ENCODE measurements at regions not wholly inside any gene's neighbourhood (a gene's known extent, or its start where the extent isn't known, plus 50 kb on each side); places are given as distances from the start of the nearest gene placed in this dataset.

DNA sequence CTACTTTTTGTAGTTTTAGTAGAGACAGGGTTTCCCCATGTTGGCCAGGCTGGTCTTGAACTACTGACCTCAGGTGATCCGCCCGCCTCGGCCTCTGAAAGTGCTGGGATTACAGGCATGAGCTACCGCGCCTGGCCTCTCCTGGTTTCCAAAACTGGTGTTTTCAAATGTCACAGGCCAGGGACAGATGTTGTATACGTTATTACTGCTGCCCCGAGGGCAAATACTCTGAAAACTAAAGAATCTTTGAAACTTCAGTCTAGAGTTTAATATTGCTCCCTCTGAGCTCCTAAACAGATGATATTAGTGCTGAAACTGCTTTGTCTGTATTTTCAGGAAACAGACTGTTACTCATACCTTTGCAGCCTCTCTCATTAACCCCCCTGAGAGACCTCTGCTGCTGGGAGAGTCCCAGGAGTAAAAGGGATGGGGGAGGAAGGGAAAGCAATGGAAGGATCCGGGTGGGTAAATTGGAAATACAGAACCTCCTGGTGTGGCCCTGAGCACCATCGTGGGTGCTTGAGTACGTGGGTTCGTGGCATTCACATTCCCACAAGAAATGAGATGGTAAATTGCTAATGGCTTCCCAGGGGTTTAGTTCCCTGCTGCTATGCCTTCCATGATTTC lies 96.3 kb upstream of the IGF1R start:
- no peak for TF ChIP-seq OSR1 (CRISPR knock-in tag; IDR thresholded peaks at IDR 0.05)
- no peak for TF ChIP-seq TCF4 (CRISPR knock-in tag; IDR thresholded peaks at IDR 0.05; ENCODE audit: borderline replicate concordance)
- no peak for TF ChIP-seq BACH2 (CRISPR knock-in tag; IDR thresholded peaks at IDR 0.05; ENCODE audit: borderline replicate concordance)
- TF ChIP-seq TOX (CRISPR knock-in tag; IDR thresholded peaks at IDR 0.05; ENCODE audit: borderline replicate concordance): no peak
- TF ChIP-seq ZNF8 (CRISPR knock-in tag; IDR thresholded peaks at IDR 0.05): no peak
- TF ChIP-seq, protein P1, sequence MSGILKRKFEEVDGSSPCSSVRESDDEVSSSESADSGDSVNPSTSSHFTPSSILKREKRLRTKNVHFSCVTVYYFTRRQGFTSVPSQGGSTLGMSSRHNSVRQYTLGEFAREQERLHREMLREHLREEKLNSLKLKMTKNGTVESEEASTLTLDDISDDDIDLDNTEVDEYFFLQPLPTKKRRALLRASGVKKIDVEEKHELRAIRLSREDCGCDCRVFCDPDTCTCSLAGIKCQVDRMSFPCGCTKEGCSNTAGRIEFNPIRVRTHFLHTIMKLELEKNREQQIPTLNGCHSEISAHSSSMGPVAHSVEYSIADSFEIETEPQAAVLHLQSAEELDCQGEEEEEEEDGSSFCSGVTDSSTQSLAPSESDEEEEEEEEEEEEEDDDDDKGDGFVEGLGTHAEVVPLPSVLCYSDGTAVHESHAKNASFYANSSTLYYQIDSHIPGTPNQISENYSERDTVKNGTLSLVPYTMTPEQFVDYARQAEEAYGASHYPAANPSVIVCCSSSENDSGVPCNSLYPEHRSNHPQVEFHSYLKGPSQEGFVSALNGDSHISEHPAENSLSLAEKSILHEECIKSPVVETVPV (CRISPR knock-in tag; IDR thresholded peaks at IDR 0.05): no peak
- no peak for TF ChIP-seq ZC3H10 (CRISPR knock-in tag; IDR thresholded peaks at IDR 0.05)
- ATAC-seq: no peak

DNA sequence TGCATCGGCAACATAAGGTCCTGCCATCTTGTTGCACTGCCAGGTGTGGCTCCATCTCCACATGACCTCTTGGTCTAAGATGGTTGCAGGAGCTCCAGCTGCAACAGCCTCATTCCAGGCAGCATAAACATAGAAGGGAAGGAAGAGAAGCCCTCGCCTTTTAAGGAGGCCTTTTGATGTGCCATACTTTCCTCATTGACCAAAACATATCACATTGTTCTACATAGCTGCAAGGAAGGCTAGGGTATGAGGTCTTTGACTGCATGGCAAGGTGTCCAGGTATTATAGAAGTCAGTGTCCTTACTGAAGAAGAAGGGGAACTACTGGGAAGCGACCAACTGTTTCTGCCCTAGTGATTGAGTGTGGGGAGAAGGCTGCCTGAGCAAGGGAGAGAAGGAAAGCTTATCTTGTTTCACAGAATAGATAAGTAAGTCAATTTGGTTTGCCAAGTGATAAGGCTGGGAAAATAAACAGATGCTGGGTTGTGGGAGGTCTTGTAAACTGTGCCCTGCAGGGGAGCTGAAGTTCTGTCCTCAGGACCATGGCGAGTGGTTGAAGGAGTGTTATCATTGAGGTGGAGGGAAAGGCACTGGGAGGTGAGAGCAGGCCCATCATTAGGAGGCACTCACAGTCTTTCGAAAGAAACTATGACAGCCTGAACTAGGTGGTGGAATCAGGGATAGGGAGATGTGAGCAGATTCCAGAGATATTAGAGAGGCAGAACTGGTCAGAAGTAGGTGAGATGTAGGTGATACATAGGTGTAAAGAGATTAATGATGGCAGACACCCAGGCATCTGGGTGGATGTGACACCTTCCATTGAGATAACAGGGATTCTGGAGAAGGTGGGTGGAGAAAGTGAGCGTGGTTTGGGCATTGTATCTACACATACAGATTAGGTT lies 93.8 kb upstream of the IGF1R start:
- no peak for TF ChIP-seq SNAI2 (CRISPR knock-in tag; IDR thresholded peaks at IDR 0.05)
- no peak for TF ChIP-seq TCF4 (CRISPR knock-in tag; IDR thresholded peaks at IDR 0.05; ENCODE audit: borderline replicate concordance)
- TF ChIP-seq ZNF70 (CRISPR knock-in tag; IDR thresholded peaks at IDR 0.05): no peak
- TF ChIP-seq, protein P2, sequence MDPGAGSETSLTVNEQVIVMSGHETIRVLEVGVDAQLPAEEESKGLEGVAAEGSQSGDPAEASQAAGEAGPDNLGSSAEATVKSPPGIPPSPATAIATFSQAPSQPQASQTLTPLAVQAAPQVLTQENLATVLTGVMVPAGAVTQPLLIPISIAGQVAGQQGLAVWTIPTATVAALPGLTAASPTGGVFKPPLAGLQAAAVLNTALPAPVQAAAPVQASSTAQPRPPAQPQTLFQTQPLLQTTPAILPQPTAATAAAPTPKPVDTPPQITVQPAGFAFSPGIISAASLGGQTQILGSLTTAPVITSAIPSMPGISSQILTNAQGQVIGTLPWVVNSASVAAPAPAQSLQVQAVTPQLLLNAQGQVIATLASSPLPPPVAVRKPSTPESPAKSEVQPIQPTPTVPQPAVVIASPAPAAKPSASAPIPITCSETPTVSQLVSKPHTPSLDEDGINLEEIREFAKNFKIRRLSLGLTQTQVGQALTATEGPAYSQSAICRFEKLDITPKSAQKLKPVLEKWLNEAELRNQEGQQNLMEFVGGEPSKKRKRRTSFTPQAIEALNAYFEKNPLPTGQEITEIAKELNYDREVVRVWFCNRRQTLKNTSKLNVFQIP (CRISPR knock-in tag; IDR thresholded peaks at IDR 0.05; ENCODE audit: borderline replicate concordance, low read depth): no peak
- no peak for TF ChIP-seq GLIS3 (CRISPR knock-in tag; IDR thresholded peaks at IDR 0.05)
- TF ChIP-seq BACH2 (CRISPR knock-in tag; IDR thresholded peaks at IDR 0.05; ENCODE audit: borderline replicate concordance): no peak
- TF ChIP-seq OSR1 (CRISPR knock-in tag; IDR thresholded peaks at IDR 0.05): no peak
- no peak for TF ChIP-seq ZFP3 (CRISPR knock-in tag; IDR thresholded peaks at IDR 0.05)
- TF ChIP-seq ZFP30 (CRISPR knock-in tag; IDR thresholded peaks at IDR 0.05): no peak
- TF ChIP-seq TOX (CRISPR knock-in tag; IDR thresholded peaks at IDR 0.05; ENCODE audit: borderline replicate concordance): no peak
- no peak for ATAC-seq

DNA sequence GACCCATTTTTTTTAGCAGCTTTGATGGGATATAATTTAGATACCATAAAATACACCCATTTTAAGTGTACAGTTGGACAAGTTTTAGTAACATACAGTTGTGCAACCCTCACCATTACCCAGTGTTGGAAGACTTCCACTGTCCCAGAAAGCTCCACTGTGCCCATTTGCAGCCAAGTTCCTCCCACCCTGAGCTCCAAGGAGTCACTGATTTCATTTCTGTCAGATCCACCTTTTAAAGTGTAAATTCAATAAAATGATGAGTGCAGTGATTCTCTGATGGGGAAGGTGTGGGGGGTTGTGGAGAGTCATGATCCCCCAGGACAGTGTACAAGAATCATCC lies 93.2 kb upstream of the IGF1R start:
- TF ChIP-seq TOX (CRISPR knock-in tag; IDR thresholded peaks at IDR 0.05; ENCODE audit: borderline replicate concordance) (no peak), PPARA (CRISPR knock-in tag; IDR thresholded peaks at IDR 0.05; ENCODE audit: borderline replicate concordance) (no peak), ZFP3 (CRISPR knock-in tag; IDR thresholded peaks at IDR 0.05) (no peak), ESRRG (CRISPR knock-in tag; IDR thresholded peaks at IDR 0.05) (no peak), RARB (CRISPR knock-in tag; IDR thresholded peaks at IDR 0.05) (no peak), SNAI2 (CRISPR knock-in tag; IDR thresholded peaks at IDR 0.05) (no peak), CSDC2 (CRISPR knock-in tag; IDR thresholded peaks at IDR 0.05) (no peak), ZFP30 (CRISPR knock-in tag; IDR thresholded peaks at IDR 0.05) (no peak), ZNF8 (CRISPR knock-in tag; IDR thresholded peaks at IDR 0.05) (no peak), ISL1 (CRISPR knock-in tag; IDR thresholded peaks at IDR 0.05) (no peak), ZNF70 (CRISPR knock-in tag; IDR thresholded peaks at IDR 0.05) (no peak), ARNTL (CRISPR knock-in tag; IDR thresholded peaks at IDR 0.05; ENCODE audit: borderline replicate concordance, low read depth) (no peak), TCF4 (CRISPR knock-in tag; IDR thresholded peaks at IDR 0.05; ENCODE audit: borderline replicate concordance) (no peak), ZC3H10 (CRISPR knock-in tag; IDR thresholded peaks at IDR 0.05) (no peak)
- TF ChIP-seq, protein P2 (CRISPR knock-in tag; IDR thresholded peaks at IDR 0.05; ENCODE audit: borderline replicate concordance, low read depth): no peak
- TF ChIP-seq, protein P3, sequence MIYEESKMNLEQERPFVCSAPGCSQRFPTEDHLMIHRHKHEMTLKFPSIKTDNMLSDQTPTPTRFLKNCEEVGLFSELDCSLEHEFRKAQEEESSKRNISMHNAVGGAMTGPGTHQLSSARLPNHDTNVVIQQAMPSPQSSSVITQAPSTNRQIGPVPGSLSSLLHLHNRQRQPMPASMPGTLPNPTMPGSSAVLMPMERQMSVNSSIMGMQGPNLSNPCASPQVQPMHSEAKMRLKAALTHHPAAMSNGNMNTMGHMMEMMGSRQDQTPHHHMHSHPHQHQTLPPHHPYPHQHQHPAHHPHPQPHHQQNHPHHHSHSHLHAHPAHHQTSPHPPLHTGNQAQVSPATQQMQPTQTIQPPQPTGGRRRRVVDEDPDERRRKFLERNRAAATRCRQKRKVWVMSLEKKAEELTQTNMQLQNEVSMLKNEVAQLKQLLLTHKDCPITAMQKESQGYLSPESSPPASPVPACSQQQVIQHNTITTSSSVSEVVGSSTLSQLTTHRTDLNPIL (CRISPR knock-in tag; IDR thresholded peaks at IDR 0.05; ENCODE audit: low read depth): no peak
- TF ChIP-seq, protein P4, sequence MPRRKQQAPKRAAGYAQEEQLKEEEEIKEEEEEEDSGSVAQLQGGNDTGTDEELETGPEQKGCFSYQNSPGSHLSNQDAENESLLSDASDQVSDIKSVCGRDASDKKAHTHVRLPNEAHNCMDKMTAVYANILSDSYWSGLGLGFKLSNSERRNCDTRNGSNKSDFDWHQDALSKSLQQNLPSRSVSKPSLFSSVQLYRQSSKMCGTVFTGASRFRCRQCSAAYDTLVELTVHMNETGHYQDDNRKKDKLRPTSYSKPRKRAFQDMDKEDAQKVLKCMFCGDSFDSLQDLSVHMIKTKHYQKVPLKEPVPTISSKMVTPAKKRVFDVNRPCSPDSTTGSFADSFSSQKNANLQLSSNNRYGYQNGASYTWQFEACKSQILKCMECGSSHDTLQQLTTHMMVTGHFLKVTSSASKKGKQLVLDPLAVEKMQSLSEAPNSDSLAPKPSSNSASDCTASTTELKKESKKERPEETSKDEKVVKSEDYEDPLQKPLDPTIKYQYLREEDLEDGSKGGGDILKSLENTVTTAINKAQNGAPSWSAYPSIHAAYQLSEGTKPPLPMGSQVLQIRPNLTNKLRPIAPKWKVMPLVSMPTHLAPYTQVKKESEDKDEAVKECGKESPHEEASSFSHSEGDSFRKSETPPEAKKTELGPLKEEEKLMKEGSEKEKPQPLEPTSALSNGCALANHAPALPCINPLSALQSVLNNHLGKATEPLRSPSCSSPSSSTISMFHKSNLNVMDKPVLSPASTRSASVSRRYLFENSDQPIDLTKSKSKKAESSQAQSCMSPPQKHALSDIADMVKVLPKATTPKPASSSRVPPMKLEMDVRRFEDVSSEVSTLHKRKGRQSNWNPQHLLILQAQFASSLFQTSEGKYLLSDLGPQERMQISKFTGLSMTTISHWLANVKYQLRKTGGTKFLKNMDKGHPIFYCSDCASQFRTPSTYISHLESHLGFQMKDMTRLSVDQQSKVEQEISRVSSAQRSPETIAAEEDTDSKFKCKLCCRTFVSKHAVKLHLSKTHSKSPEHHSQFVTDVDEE (CRISPR knock-in tag; IDR thresholded peaks at IDR 0.05): no peak
- TF ChIP-seq, protein P1 (CRISPR knock-in tag; IDR thresholded peaks at IDR 0.05): no peak
- no peak for ATAC-seq
